Tibial nerve (tissue), 4 donors: ENCODE measurements at regions not wholly inside any gene's neighbourhood (a gene's known extent, or its start where the extent isn't known, plus 50 kb on each side); places are given as distances from the start of the nearest gene placed in this dataset.

ENCODE experiments used
- CTCF ChIP-seq, 5 experiments: fragments of 200-600 bp in 3 of 5; fragments of 450-650 bp in 2 of 5; sonication (generic) in 3 of 5; IDR thresholded peaks; one replicate each; pipeline ENCODE4 v1.5.1; 2016 to 2019; ENCODE audit warnings: antibody characterized with exemption in 5 of 5, mild to moderate bottlenecking in 3 of 5, moderate library complexity in 2 of 5
- EP300 ChIP-seq, 2 donors: sonication (generic); formaldehyde crosslinking; IDR thresholded peaks; one replicate each; pipeline ENCODE4 v1.6.1; 2017; ENCODE audit warnings: antibody characterized with exemption in 2 of 2, mild to moderate bottlenecking in 1 of 2
- POLR2A ChIP-seq, 2 donors: fragments of 450-650 bp; IDR thresholded peaks; one replicate each; pipeline ENCODE4 v1.6.1; 2017; ENCODE audit warnings: antibody characterized with exemption in 2 of 2, mild to moderate bottlenecking in 2 of 2, moderate library complexity in 2 of 2

GRCh38 chr16:59252317-59252716 lies 518.2 kb upstream of the GOT2 start:
- no peak for TF ChIP-seq CTCF (IDR thresholded peaks at IDR 0.05)
- TF ChIP-seq POLR2A (IDR thresholded peaks at IDR 0.05): no peak
- TF ChIP-seq EP300 (IDR thresholded peaks at IDR 0.05): no peak
